ENCODE measurements at regions not wholly inside any gene's neighbourhood (a gene's known extent, or its start where the extent isn't known, plus 50 kb on each side); places are given as distances from the start of the nearest gene placed in this dataset.

GRCh38 chr13:30053939-30054338 is 203.5 kb upstream of the UBL3 start:
- no peak overlapping the region for H3K27ac ChIP-seq
- peak overlapping the region in 1 of 2 donors; percentile 8 for H3K4me3 ChIP-seq
- no peaks in the 10 kb centered on the region for H3K27me3 ChIP-seq
- 34 to 38% methylated on average over 4 of the region's 4 CpGs for WGBS, 2 donors
- TF ChIP-seq POLR2A (IDR thresholded peaks at IDR 0.05) (no peak), CTCF (IDR thresholded peaks at IDR 0.05) (no peak)
- intact Hi-C loops (cut with DNase I; ENCODE audit: low total_unique reads): no loop called here
- H3K9me3 ChIP-seq: no peaks in the 10 kb centered on the region
- no peak for DNase-seq
- no peaks in the 10 kb centered on the region for H3K4me1 ChIP-seq
- H3K36me3 ChIP-seq (ENCODE audit: low read depth, missing control alignments): no peaks in the 10 kb centered on the region

GRCh38 chr13:30052120-30052519 is 201.7 kb upstream of the UBL3 start:
- 40 to 47% methylated on average over 7 of the region's 7 CpGs for WGBS, 2 donors
- H3K9me3 ChIP-seq: no peaks in the 10 kb centered on the region
- H3K36me3 ChIP-seq (ENCODE audit: low read depth, missing control alignments): no peaks in the 10 kb centered on the region
- intact Hi-C loops (cut with DNase I; ENCODE audit: low total_unique reads): no loop called here
- no peaks in the 10 kb centered on the region for H3K4me1 ChIP-seq
- DNase-seq: no peak
- H3K27ac ChIP-seq: no peak overlapping the region
- H3K27me3 ChIP-seq: no peaks in the 10 kb centered on the region
- no peak overlapping the region for H3K4me3 ChIP-seq
- no peak for TF ChIP-seq CTCF (IDR thresholded peaks at IDR 0.05)

GRCh38 chr13:30051531-30052060 is 201.2 kb upstream of the UBL3 start:
- 69 to 83% methylated on average over 2 of the region's 2 CpGs for WGBS, 2 donors
- no peak overlapping the region for H3K4me3 ChIP-seq
- H3K27me3 ChIP-seq: no peaks in the 10 kb centered on the region
- TF ChIP-seq POLR2A (IDR thresholded peaks at IDR 0.05) (no peak), CTCF (IDR thresholded peaks at IDR 0.05) (no peak)
- no peaks in the 10 kb centered on the region for H3K4me1 ChIP-seq
- H3K9me3 ChIP-seq: no peaks in the 10 kb centered on the region
- H3K36me3 ChIP-seq (ENCODE audit: low read depth, missing control alignments): no peaks in the 10 kb centered on the region
- no peak overlapping the region for H3K27ac ChIP-seq
- no peak for DNase-seq
- intact Hi-C loops (cut with DNase I; ENCODE audit: low total_unique reads): no loop called here

- intact Hi-C loops (cut with DNase I; ENCODE audit: low total_unique reads): no loop called here
- Histone ChIP-seq H3K27ac (no peak overlapping the region), H3K4me3 (no peak overlapping the region), H3K9me3 (no peaks in the 10 kb centered on the region), H3K36me3 (ENCODE audit: low read depth, missing control alignments) (no peaks in the 10 kb centered on the region), H3K4me1 (no peaks in the 10 kb centered on the region), H3K27me3 (no peaks in the 10 kb centered on the region)
- 87 to 93% methylated on average over 5 of the region's 5 CpGs for WGBS, 2 donors
- TF ChIP-seq CTCF (IDR thresholded peaks at IDR 0.05) (no peak), POLR2A (IDR thresholded peaks at IDR 0.05) (no peak)
- no peak for DNase-seq
These were observed 199.3 kb upstream of the UBL3 start for GRCh38 chr13:30049692-30050091.

GRCh38 chr13:30047154-30047874 is 196.9 kb upstream of the UBL3 start:
- intact Hi-C loops (cut with DNase I; ENCODE audit: low total_unique reads): no loop called here
- DNase-seq: no peak
- TF ChIP-seq CTCF (IDR thresholded peaks at IDR 0.05) (no peak), POLR2A (IDR thresholded peaks at IDR 0.05) (no peak)

More at GRCh38 chr13:30047154-30047874, 196.9 kb upstream of the UBL3 start:
- Histone ChIP-seq H3K36me3 (ENCODE audit: low read depth, missing control alignments) (no peaks in the 10 kb centered on the region), H3K27me3 (no peaks in the 10 kb centered on the region), H3K9me3 (no peaks in the 10 kb centered on the region), H3K27ac (no peak overlapping the region), H3K4me3 (no peak overlapping the region), H3K4me1 (no peaks in the 10 kb centered on the region)
- 75 to 94% methylated on average over 3 of the region's 3 CpGs for WGBS, 2 donors
